ENCODE measurements at regions not wholly inside any gene's neighbourhood (a gene's known extent, or its start where the extent isn't known, plus 50 kb on each side); places are given as distances from the start of the nearest gene placed in this dataset.

- Mint-ChIP-seq H3K4me1 (no peaks in the 10 kb centered on the region), H3K4me3 (no peak overlapping the region), H3K9me3 (peaks cover 3 to 9% (median 5%) of the 10 kb centered on the region in 3 donors), H3K27me3 (no peaks in the 10 kb centered on the region), H3K36me3 (no peaks in the 10 kb centered on the region), H3K27ac (no peak overlapping the region)
- H3K27me3 ChIP-seq (replicated peaks in 1 of 2; ENCODE audit: control insufficient read depth in 2 of 2, extremely low read depth in 1 of 2, insufficient read depth in 2 of 2, low read length in 1 of 2) = no peaks in the 10 kb centered on the region
- CTCF ChIA-PET = no interaction called here
- POLR2A ChIA-PET = no interaction called here
- DNase-seq (no peak), ATAC-seq (replicated peaks in 1 of 4) (no peak)
- no peak overlapping the region for H3K4me3 ChIP-seq (ENCODE audit: control insufficient read depth in 1 of 2, extremely low read depth in 1 of 2, low read length in 1 of 2)
- no peaks in the 10 kb centered on the region for H3K36me3 ChIP-seq (ENCODE audit: control insufficient read depth in 2 of 2, extremely low read depth in 1 of 2, insufficient read depth in 1 of 2, low read length in 1 of 2)
- WGBS (ENCODE audit: insufficient coverage) = no CpG with 5 or more reads among the region's 2 CpGs
- H3K27ac ChIP-seq (ENCODE audit: low read length) = no peak overlapping the region
- no peaks in the 10 kb centered on the region for H3K9me3 ChIP-seq
- no peaks in the 10 kb centered on the region for H3K4me1 ChIP-seq (ENCODE audit: control insufficient read depth in 1 of 2, extremely low read depth in 1 of 2, insufficient read depth in 2 of 2, low read length in 2 of 2)
These were observed 971.7 kb upstream of the GYPC start for GRCh38 chr2:125684256-125684655.

DNA sequence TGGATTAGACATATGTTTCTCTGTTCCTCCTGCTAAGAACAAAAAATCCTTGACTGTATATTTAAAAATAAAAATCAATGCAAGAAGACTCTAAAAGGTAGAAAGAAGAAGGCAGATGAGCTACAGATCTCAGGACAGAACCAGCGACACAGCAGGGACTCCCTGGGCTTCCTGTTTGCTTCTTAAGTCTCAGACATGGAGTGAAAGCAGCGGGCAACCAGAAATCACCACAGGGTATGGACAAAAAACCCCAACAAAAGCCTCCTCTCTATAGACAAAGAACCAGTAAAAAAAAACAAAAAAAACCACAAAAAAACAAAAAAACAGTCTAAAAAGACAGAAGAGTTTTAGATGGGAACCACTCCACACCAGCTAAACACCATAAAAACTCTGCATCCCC, 971.0 kb upstream of the GYPC start:
- Mint-ChIP-seq H3K4me1 (no peaks in the 10 kb centered on the region), H3K4me3 (no peak overlapping the region), H3K9me3 (peaks cover 3 to 9% (median 5%) of the 10 kb centered on the region in 3 donors), H3K27me3 (no peaks in the 10 kb centered on the region), H3K27ac (no peak overlapping the region), H3K36me3 (no peaks in the 10 kb centered on the region)
- POLR2A ChIA-PET = no interaction called here
- no peaks in the 10 kb centered on the region for H3K4me1 ChIP-seq (ENCODE audit: control insufficient read depth in 1 of 2, extremely low read depth in 1 of 2, insufficient read depth in 2 of 2, low read length in 2 of 2)
- no peak overlapping the region for H3K27ac ChIP-seq (ENCODE audit: low read length)
- no peaks in the 10 kb centered on the region for H3K9me3 ChIP-seq
- CTCF ChIA-PET = no interaction called here
- WGBS (ENCODE audit: insufficient coverage) = no CpG with 5 or more reads among the region's 2 CpGs
- ATAC-seq (replicated peaks in 1 of 4) (no peak), DNase-seq (no peak)
- no peaks in the 10 kb centered on the region for H3K36me3 ChIP-seq (ENCODE audit: control insufficient read depth in 2 of 2, extremely low read depth in 1 of 2, insufficient read depth in 1 of 2, low read length in 1 of 2)
- H3K4me3 ChIP-seq (ENCODE audit: control insufficient read depth in 1 of 2, extremely low read depth in 1 of 2, low read length in 1 of 2) = no peak overlapping the region
- no peaks in the 10 kb centered on the region for H3K27me3 ChIP-seq (replicated peaks in 1 of 2; ENCODE audit: control insufficient read depth in 2 of 2, extremely low read depth in 1 of 2, insufficient read depth in 2 of 2, low read length in 1 of 2)

- ChIA-PET CTCF (no interaction called here), POLR2A (no interaction called here)
- no peak overlapping the region for H3K27ac Mint-ChIP-seq
- Histone ChIP-seq H3K27me3 (replicated peaks in 1 of 2; ENCODE audit: control insufficient read depth in 2 of 2, extremely low read depth in 1 of 2, insufficient read depth in 2 of 2, low read length in 1 of 2) (no peaks in the 10 kb centered on the region), H3K9me3 (no peaks in the 10 kb centered on the region), H3K4me1 (ENCODE audit: control insufficient read depth in 1 of 2, extremely low read depth in 1 of 2, insufficient read depth in 2 of 2, low read length in 2 of 2) (no peaks in the 10 kb centered on the region), H3K4me3 (ENCODE audit: control insufficient read depth in 1 of 2, extremely low read depth in 1 of 2, low read length in 1 of 2) (no peak overlapping the region), H3K27ac (ENCODE audit: low read length) (no peak overlapping the region), H3K36me3 (ENCODE audit: control insufficient read depth in 2 of 2, extremely low read depth in 1 of 2, insufficient read depth in 1 of 2, low read length in 1 of 2) (no peaks in the 10 kb centered on the region)
- no peak overlapping the region for H3K4me3 Mint-ChIP-seq
- ATAC-seq (replicated peaks in 1 of 4) (no peak), DNase-seq (no peak)
- no peaks in the 10 kb centered on the region for H3K4me1 Mint-ChIP-seq
- H3K36me3 Mint-ChIP-seq = no peaks in the 10 kb centered on the region
- no CpG with 5 or more reads among the region's 2 CpGs for WGBS (ENCODE audit: insufficient coverage)
- peaks cover 0 to 11% (median 5%) of the 10 kb centered on the region in 3 donors for H3K9me3 Mint-ChIP-seq
- no peaks in the 10 kb centered on the region for H3K27me3 Mint-ChIP-seq
These were observed 959.4 kb upstream of the GYPC start for GRCh38 chr2:125696560-125696959.

- ChIA-PET POLR2A (no interaction called here), CTCF (no interaction called here)
- no peaks in the 10 kb centered on the region for H3K4me1 Mint-ChIP-seq
- Histone ChIP-seq H3K4me3 (ENCODE audit: control insufficient read depth in 1 of 2, extremely low read depth in 1 of 2, low read length in 1 of 2) (no peak overlapping the region), H3K4me1 (ENCODE audit: control insufficient read depth in 1 of 2, extremely low read depth in 1 of 2, insufficient read depth in 2 of 2, low read length in 2 of 2) (no peaks in the 10 kb centered on the region), H3K9me3 (no peaks in the 10 kb centered on the region), H3K36me3 (ENCODE audit: control insufficient read depth in 2 of 2, extremely low read depth in 1 of 2, insufficient read depth in 1 of 2, low read length in 1 of 2) (no peaks in the 10 kb centered on the region), H3K27me3 (replicated peaks in 1 of 2; ENCODE audit: control insufficient read depth in 2 of 2, extremely low read depth in 1 of 2, insufficient read depth in 2 of 2, low read length in 1 of 2) (no peaks in the 10 kb centered on the region), H3K27ac (ENCODE audit: low read length) (no peak overlapping the region)
- no peak overlapping the region for H3K4me3 Mint-ChIP-seq
- no peak for ATAC-seq (replicated peaks in 1 of 4)
- WGBS (ENCODE audit: insufficient coverage) = no CpG with 5 or more reads among the region's 1 CpG
- H3K36me3 Mint-ChIP-seq = no peaks in the 10 kb centered on the region
- no peaks in the 10 kb centered on the region for H3K27me3 Mint-ChIP-seq
- DNase-seq = no peak
- H3K27ac Mint-ChIP-seq = no peak overlapping the region
- peaks cover 0 to 11% (median 5%) of the 10 kb centered on the region in 3 donors for H3K9me3 Mint-ChIP-seq
These were observed 957.7 kb upstream of the GYPC start for GRCh38 chr2:125698280-125698679.

DNA sequence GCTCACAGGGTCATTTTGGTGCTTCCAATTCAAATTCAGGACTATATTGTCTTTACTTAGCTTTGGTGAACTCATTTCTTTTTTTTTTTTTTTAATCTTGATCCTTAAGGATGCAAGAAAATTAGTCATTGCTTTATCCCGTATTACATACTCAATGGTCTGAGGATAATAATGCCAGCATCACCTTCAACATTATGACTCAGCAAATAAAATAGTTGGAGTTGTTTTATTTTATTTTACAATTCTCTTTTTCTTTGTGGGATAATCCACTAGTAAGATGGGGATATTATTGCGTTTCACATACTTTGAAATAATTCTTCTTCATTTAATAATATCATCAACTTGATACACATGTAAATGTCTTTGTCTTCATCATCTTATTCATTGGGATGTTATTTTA, 954.9 kb upstream of the GYPC start:
- CTCF ChIA-PET = no interaction called here
- no peaks in the 10 kb centered on the region for H3K27me3 ChIP-seq (replicated peaks in 1 of 2; ENCODE audit: control insufficient read depth in 2 of 2, extremely low read depth in 1 of 2, insufficient read depth in 2 of 2, low read length in 1 of 2)
- ATAC-seq (replicated peaks in 1 of 4) (no peak), DNase-seq (no peak)
- no peaks in the 10 kb centered on the region for H3K36me3 ChIP-seq (ENCODE audit: control insufficient read depth in 2 of 2, extremely low read depth in 1 of 2, insufficient read depth in 1 of 2, low read length in 1 of 2)
- Mint-ChIP-seq H3K9me3 (peaks cover 0 to 9% (median 5%) of the 10 kb centered on the region in 3 donors), H3K4me1 (no peaks in the 10 kb centered on the region), H3K27me3 (no peaks in the 10 kb centered on the region), H3K4me3 (no peak overlapping the region), H3K36me3 (no peaks in the 10 kb centered on the region), H3K27ac (no peak overlapping the region)
- no peak overlapping the region for H3K27ac ChIP-seq (ENCODE audit: low read length)
- H3K4me1 ChIP-seq (ENCODE audit: control insufficient read depth in 1 of 2, extremely low read depth in 1 of 2, insufficient read depth in 2 of 2, low read length in 2 of 2) = no peaks in the 10 kb centered on the region
- H3K4me3 ChIP-seq (ENCODE audit: control insufficient read depth in 1 of 2, extremely low read depth in 1 of 2, low read length in 1 of 2) = no peak overlapping the region
- no CpG with 5 or more reads among the region's 2 CpGs for WGBS (ENCODE audit: insufficient coverage)
- POLR2A ChIA-PET = no interaction called here
- no peaks in the 10 kb centered on the region for H3K9me3 ChIP-seq

DNA sequence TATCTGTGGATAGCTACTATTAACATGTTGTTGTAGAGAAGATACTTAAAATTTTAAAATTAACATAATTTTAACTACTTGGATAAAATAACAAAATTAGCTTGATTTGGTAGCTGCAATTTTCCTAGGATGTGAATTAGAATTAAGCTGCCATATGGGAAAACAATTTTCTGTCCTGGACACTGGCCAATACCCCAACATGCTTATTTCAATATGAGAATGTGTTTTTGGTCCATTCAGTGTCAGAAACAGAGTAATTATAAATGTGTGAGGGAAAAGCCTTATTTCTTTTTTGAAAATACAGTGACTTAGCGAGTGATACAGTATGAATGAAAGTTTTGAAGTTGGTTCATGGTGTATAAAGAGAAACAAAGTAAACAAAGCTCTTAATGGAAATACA, 948.3 kb upstream of the GYPC start:
- H3K36me3 ChIP-seq (ENCODE audit: control insufficient read depth in 2 of 2, extremely low read depth in 1 of 2, insufficient read depth in 1 of 2, low read length in 1 of 2) = no peaks in the 10 kb centered on the region
- H3K4me1 ChIP-seq (ENCODE audit: control insufficient read depth in 1 of 2, extremely low read depth in 1 of 2, insufficient read depth in 2 of 2, low read length in 2 of 2) = no peaks in the 10 kb centered on the region
- ATAC-seq (replicated peaks in 1 of 4) (no peak), DNase-seq (no peak)
- Mint-ChIP-seq H3K4me1 (no peaks in the 10 kb centered on the region), H3K27me3 (no peaks in the 10 kb centered on the region), H3K4me3 (no peak overlapping the region), H3K9me3 (peaks cover 0 to 8% (median 3%) of the 10 kb centered on the region in 3 donors), H3K36me3 (no peaks in the 10 kb centered on the region), H3K27ac (no peak overlapping the region)
- ChIA-PET POLR2A (no interaction called here), CTCF (interaction anchor here in 1 of 2 donors (0.5 kb wide), 1 partner anchor 59 kb away, joined by 3 read pairs; no protein-coding TSS in a partner anchor)
- no peaks in the 10 kb centered on the region for H3K9me3 ChIP-seq
- H3K27ac ChIP-seq (ENCODE audit: low read length) = no peak overlapping the region
- WGBS (ENCODE audit: insufficient coverage) = no CpG with 5 or more reads among the region's 1 CpG
- no peak overlapping the region for H3K4me3 ChIP-seq (ENCODE audit: control insufficient read depth in 1 of 2, extremely low read depth in 1 of 2, low read length in 1 of 2)
- H3K27me3 ChIP-seq (replicated peaks in 1 of 2; ENCODE audit: control insufficient read depth in 2 of 2, extremely low read depth in 1 of 2, insufficient read depth in 2 of 2, low read length in 1 of 2) = no peaks in the 10 kb centered on the region

- 55% methylated on average over 6 of the region's 6 CpGs for WGBS (ENCODE audit: insufficient coverage)
- H3K4me3 ChIP-seq (ENCODE audit: control insufficient read depth in 1 of 2, extremely low read depth in 1 of 2, low read length in 1 of 2) = no peak overlapping the region
- no peaks in the 10 kb centered on the region for H3K4me1 ChIP-seq (ENCODE audit: control insufficient read depth in 1 of 2, extremely low read depth in 1 of 2, insufficient read depth in 2 of 2, low read length in 2 of 2)
- Mint-ChIP-seq H3K36me3 (no peaks in the 10 kb centered on the region), H3K27me3 (no peaks in the 10 kb centered on the region), H3K9me3 (peaks cover 0 to 8% (median 4%) of the 10 kb centered on the region in 3 donors), H3K4me3 (no peak overlapping the region), H3K4me1 (no peaks in the 10 kb centered on the region), H3K27ac (no peak overlapping the region)
- H3K27me3 ChIP-seq (replicated peaks in 1 of 2; ENCODE audit: control insufficient read depth in 2 of 2, extremely low read depth in 1 of 2, insufficient read depth in 2 of 2, low read length in 1 of 2) = no peaks in the 10 kb centered on the region
- DNase-seq (no peak), ATAC-seq (replicated peaks in 1 of 4) (no peak)
- ChIA-PET CTCF (no interaction called here), POLR2A (no interaction called here)
- no peaks in the 10 kb centered on the region for H3K9me3 ChIP-seq
- H3K27ac ChIP-seq (ENCODE audit: low read length) = no peak overlapping the region
- H3K36me3 ChIP-seq (ENCODE audit: control insufficient read depth in 2 of 2, extremely low read depth in 1 of 2, insufficient read depth in 1 of 2, low read length in 1 of 2) = no peaks in the 10 kb centered on the region
These were observed 945.4 kb upstream of the GYPC start for GRCh38 chr2:125710561-125710960.
